ENCODE measurements at regions not wholly inside any gene's neighbourhood (a gene's known extent, or its start where the extent isn't known, plus 50 kb on each side); places are given as distances from the start of the nearest gene placed in this dataset.

DNA sequence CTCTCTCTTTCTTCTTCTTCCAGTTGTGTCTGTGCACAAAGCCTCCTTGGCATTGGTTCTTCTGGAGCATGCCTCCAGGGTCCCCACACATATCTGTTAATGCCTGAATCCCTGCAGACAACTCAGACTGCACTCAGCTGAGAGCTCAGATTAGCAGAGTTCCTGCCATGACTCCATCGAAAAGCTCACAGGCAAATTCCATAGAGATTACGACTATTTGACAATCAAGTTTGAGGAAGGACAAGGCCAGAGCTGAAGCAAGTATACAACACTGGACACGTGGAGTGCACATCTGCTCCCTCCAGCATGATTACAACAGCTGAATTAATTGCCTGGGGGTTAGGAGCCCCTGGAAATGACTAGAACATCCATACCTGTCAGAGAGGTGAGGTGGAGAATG is 190.7 kb downstream of the INSIG2 start:
- DNase-seq = no peak

DNA sequence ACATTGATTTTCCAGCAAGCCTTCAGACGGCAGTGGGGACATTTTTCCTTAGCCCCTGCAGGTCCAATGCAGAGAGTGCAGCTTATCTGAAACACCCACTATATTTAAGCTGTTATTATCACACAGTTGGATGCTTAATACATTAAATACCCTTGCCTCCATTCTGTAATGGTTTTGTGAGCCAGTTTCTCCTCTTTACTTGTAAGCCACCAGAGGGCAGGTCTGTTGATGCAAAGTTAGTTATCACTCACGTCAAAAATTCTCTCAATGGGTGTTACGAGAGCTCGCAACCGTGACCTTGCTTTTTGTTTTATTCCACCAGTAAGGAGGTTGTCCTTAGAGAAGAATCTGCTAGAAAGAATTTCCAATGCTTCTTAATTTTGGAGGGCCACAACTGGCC is 189.8 kb downstream of the INSIG2 start:
- DNase-seq = no peak

DNA sequence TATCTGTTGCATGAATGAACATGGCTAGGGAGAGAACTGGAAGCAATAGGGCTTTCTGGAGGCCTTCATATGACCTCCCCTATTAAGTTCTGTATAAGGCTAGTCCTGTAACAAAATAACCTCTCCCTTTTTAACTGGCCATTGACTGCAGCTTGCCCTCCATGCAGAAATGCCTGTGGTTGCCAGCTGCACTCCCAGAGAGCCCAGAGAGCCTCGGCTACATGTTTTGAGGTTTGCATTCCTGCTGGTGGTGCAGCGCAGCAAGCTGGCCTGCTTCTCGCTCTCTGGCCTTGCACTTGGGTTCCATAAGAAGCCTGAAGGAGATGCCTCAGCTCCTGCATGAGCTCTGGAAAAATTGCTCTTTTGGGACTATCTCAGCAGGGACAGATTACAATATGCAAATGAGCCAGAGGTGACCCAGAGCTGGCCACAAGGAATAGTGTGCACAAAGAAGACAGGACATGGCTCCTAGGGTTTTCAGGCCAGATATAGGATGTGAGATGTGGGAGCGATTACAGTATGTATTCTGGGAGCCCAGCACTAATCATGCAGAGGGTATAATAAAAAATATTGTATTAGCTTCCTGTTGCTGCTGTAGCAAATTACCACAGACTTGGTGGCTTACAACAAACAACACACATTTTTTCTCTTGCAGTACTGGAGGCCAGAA is 186.7 kb downstream of the INSIG2 start:
- no peak for DNase-seq

DNA sequence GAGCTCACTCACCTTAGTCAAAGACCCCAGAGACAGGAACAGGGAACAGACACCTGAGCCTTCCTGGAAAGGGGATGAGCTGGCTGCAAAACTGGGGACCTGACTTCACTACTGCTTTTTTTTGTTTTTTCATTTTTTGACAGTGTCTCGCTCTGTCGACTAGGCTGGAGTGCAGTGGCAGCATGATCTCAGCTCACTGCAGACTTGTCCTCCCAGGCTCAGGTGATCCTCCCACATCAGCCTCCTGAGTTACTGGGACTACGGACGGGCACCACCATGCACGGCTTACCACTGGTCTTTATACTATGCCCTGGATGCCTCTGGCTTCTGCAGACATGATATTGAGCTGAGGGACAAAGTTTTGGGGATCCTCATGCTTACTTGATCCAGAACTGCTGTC is 184.1 kb downstream of the INSIG2 start:
- no peak for DNase-seq

DNA sequence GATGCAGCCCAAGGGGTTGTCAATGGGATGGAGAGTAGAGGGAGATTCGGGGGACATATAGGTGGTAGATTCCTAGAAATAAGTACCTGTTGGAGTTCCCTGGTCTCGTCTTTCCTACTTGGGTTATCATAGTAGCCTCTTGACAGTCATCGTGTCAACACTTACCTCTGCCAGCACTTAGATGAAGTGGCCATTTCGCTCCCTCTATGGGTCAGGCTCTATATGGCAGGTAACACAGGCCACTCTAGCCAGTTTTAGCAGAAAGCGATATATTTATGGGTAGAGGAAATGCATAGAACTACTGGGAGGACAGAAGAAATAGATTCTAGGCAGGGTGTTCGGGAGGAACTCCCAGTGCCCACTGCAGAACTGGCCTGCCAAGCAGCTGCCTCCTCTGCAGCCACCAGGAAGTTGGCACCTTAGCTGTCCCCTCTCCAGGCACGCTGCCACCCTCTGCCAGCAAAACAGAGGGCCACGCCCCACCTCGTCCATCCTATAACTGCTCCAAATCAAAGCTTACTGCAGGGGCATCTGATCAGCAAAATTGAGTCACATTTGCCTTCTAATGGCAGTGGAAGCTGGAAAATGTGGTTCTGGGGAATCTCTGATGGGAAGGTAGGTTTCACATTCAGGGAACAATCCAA is 181.3 kb downstream of the INSIG2 start:
- no peak for DNase-seq

DNA sequence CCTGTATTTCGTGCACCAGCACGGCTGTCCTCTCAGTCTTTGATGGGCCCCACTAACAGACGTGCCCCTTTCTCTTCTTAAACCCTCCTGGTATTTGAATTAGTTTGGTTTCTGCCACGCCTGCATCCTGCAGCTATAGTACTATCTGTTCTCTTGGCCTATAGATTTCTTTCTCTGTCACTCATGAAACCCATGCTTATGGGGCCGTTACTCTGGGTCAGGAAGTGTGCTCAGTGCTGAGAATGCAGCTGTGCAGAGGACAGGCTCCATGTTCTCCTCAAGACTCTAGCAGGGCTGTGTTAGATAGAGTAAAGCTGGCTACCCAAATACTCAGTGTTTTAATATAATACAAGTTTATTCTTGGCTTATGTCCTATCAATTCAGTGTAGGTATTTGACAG is 180.0 kb downstream of the INSIG2 start:
- no peak for DNase-seq

DNA sequence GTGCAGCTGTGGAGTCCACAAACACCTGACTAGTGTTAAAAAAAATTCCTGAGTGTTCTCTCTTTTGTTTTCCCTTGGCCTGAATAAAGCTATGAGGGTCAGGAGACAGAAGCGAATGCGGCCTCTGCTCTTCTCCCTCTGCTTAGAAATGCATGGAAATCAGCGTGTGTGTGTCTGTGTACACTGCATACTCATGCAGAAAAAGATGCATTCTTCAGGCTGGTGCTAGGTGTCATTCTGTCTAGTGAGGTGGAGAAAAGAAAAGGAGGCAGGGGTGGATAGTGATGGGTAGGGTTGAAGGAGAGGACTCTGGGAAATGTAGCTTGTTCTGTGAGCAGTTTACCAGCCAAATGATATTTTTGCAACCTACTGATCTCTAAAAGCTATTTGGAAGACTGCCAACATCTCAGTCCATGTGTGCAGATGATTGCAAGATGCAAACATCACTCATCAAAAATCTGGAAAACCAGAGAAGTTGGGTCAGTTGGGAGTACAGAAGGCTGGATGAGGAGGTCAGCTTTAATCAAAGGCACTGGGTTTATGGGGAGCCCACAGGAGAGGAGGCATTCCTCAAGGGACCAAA is 177.7 kb downstream of the INSIG2 start:
- DNase-seq = no peak

DNA sequence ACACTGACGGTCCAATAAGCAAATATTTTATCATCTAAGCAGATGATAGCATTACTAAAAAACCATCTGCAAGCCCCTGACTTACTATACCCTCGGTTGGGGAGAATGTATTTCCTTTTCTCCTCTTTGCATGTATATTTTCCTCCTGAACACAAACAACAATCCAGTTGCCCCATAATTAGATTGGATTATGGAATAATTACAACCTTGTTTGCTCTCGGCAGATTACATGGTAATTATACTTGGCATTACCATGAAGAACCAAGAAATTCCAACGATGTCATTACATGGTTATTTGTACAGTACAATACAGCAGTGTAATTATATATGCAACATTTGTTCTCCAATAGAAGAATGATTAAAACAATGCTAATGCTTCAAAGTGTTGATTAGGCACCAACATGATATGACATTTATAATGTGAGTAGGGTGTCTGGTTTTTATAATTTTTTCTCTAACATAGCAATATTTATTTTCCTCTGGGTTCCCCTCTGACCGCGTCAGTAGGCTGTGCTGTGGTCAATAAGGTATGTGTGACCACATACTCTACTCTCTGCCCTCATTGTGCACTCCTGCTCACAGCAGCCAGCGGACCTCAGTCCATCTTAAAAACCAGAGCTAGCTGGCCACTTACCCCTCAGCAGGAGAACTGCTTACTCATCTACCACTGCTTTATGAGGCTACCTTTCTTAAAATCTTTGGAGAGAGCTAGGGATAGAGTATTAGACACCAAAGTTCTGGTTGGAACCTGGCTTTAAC is 176.1 kb downstream of the INSIG2 start:
- DNase-seq = no peak

DNA sequence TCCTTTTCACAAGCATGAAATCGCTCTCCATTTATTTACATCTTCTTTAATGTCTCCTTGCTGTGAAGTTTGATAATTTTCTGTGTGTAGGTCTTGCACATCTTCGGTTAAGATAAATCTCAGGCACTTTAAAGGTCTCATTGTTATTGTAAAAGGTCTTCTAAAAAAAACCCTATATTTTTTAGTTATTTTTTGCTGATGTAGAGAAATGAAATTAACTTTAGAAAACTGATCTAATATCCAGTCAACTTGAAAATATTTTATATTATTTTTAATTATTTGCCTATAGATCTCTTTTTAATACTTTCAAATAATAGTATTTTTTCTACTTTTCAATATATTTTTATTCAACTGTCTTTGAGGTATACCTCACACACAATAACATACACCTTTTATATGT is 169.4 kb downstream of the INSIG2 start:
- DNase-seq = no peak

DNA sequence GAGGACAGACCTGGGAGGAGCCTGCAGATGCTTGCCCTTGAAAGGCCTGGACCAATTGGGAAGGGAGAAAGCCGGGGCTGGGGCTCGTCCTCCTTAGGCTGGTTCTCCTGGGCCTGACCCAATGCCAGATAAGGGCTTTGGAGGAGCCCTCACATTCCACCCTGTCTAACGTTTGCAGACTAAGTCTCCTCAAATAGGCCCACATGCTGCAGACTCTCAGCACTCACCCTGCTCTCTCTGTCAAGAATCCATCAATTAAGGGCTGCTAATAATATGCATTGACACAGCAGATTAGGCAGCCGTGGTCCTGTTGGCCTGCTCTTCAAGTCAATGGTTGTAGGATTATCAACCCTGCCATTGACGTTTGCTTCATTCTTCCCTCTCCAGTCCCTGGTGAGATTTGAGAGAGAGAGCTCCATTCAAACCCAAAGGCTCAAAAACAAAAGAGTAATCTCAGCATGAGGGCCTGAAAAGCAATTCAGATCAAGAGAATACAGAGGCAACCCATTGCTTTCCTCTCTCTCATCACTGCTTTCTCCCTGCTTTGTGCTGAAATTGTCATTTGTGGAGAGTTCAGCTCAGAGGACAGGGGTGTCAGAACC is 167.6 kb downstream of the INSIG2 start:
- DNase-seq = no peak

DNA sequence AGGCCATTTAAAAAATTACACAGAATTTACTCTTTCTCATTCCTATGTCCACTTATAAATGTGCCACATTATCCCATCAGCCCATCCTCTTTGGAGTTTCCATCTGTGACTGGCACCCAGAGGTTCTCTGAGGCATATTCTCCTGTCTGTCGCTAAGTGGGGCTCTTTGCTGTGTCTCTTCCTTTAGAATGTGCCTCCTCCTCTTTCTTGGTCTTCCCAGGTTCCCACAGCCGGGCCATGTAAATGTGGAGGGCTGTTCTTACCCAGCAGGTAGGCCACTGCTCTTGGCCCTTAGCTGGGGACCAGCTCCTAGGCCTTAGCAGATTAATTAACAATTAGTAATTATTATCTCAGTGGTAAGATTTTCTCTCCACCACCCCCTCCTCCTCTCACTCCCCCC is 167.0 kb downstream of the INSIG2 start:
- no peak for DNase-seq

DNA sequence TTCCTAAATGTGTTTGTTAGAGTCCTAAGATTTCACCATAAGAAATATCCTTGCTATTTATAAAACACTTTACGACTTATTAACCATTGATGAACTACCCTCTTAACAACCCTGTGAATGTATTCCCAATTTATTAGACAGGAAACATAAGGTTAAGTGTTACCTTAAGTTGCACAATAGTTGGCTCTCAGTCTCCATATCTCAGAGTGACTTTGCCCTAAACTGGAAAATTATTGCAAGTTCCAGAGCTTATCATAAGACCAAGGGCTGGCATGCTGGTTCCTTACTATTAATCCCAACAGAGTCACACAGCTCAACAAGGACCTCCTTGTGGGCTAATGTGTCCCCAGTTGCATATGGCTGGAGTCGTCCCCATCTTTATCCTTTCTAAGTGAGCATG is 165.8 kb downstream of the INSIG2 start:
- no peak for DNase-seq

DNA sequence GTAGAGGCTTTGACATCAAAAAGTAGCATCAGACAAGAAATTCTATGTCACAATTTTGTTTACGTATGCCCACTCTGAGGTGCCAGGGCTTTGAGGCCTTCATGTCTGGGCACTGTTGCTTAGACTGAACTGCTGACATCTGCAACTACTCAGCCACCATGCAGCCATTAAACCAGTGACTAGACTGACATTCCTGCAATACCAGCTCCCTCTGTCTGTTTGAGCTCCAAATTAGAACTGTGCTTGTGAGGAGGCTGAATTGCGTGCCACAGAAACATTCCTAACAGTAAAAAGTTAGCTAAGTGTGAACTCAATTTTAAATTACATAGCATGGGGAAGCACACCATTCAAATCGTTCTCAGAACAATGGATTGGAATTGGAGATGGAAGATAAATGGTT is 163.2 kb downstream of the INSIG2 start:
- DNase-seq = no peak

DNA sequence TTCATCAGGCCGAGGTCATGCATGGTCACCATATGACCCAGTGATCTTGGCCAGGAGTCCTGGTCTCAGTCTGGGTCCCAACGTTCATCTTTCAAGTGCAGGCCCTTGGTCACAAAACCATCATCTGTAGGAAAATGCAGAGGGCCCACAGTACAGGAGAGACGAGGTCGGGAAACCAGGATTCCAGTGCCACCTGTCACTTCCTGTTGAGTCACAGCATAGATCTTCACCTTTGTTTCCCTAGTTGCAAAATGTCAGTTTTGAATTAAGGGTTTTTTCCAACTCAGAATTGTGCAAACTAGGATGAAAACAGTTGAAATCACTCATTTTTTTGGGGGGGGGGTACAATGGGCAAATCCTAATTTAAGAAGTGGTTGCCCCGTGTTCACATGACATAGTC is 162.2 kb downstream of the INSIG2 start:
- no peak for DNase-seq

DNA sequence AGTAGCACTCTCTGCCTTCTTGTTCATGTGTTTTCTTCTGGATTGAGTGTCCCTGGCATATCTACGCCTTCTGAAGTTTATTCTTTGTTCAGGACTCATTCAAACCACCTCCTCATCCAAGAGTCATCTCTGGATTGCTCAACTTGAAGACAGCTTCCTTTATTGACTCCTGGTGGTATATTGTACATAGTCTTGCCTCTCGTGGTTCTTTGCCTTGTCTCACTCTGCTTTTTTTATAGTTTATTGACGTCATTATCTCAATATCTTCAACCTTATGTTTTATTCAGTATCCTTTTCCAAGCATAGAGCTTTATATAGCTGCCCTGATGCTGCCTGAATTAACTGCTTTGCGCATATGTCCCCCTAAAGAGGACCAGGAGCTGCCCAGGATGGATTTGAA is 161.7 kb downstream of the INSIG2 start:
- DNase-seq = no peak

DNA sequence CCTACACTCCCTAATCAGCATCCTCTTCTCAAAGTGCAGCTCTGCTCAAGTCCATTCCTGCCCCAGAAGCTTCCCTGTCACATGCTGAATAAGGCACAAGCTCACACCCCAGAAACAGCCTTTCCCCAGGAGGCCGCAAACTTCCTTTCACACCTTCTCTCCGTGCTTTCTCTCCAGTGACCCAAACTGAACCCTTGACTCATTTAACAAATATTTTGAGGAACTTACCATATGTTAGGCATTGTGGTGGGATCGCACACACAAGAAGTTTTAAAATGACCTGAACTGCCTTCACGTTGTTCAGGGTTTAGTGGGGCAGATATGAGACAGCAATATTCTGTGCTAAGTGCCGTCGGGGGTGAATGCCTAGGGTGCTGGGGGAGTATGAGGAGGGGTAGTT is 161.3 kb downstream of the INSIG2 start:
- DNase-seq = no peak

DNA sequence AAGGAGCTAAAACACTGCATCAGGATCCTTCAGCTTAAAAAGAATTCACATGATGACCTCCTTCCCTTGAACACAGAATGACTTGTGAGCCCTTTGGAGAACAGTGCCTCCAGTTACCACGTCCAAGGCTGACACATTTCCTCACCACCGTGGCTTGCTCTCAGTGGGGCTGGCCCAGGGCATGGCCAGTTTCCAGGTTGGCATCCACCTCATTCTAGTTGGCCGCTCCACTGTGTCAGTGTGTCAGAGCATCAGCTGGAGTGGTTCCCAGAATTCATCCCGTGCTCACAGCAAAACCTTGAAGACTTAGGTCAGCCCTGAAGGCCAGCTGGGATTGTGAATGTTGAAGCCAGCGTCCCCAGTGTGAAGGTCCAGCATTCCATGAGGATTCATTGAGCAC is 158.5 kb downstream of the INSIG2 start:
- no peak for DNase-seq

DNA sequence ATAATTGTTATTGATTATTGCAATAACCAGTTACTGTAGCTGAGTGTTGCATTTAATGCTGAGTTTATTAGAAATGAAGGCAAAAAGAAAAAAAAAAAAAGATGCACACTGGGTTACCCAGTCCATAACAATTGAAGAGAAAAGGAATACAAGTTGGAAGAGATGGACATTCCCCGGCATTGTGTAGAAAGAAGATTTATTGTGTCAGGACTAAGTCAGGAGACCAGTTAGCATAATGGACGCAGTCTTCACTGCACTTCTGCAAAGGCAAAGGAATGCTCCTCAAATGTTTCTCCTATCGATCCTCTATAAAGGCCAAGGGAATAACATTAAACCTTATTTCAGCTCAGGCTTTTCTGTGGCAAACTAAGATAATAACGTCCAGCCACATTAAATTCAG is 157.8 kb downstream of the INSIG2 start:
- no peak for DNase-seq

DNA sequence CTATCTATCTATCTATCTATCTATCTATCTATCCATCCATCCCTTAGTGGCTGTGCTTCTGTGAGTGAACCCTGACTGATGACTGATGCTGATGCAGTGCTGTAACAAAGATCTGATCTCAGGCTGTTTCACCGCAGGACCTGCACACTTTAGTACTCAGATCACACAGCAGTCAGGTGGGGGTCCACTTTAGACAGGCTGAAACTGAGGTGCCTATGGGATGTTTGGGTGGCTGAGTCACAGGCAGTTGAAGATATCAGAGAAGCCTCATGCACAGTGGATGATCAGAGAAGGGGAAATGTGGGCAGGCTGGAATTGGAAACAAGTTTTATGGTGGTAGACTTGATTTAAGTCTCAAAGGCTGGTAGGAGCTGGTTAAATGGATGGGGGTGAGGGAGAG is 156.4 kb downstream of the INSIG2 start:
- DNase-seq = no peak

DNA sequence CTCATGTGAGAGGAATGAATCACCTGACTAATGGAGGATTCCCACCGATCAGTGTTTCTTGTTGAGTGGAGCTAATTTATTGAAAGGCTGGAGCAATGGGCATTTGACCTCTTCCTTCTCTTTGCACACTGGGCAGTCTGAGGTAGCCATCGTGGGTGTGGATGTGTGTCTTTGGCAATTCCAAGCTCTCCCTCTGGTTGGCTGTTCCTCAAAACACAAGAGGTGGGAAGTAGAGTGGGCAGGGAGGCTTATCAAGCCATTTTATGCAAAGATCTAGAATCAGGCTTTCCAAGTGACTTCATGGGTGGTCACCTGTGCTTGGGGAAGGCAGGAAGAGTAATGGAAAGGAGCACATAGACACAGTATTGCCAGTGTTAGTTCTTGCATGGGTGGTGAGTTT is 154.8 kb downstream of the INSIG2 start:
- no peak for DNase-seq

DNA sequence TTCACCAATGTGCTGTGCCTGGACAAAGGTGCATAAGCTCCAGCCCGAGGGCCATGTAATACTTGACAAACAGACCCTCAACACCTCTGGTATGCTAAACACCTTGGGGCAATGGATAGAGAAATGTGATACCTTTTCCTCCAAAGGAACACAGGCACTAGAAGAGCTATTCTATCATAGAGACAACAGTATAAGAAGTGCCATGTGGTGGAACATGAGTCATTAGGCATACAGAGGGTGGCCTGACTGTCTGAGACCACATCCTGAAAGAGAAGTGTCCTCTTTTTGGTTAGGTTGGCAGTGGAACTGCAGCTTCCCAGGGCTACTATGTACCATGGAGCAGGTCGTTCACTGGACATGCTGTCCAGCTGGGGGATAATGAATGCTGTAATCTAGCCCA is 153.9 kb downstream of the INSIG2 start:
- DNase-seq = no peak

DNA sequence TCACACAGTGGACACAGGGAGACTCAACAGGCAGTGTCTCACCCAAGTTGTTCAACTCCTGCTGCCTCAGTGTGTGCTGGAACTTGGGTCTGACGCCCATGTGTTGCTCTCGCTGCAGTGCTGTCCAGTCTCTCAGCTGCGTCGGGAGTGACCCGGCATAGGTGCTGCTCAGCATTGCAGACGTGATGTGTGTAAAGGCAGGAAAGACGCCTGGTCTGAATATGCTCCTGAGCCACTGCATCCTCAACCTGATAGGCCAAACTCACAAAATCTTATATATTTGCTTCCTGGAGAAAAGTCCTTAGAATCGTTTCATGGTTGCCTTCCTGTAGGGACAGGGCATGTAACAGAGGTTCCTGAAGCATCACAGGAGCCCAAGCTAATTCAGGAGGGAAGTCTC is 152.9 kb downstream of the INSIG2 start:
- no peak for DNase-seq

DNA sequence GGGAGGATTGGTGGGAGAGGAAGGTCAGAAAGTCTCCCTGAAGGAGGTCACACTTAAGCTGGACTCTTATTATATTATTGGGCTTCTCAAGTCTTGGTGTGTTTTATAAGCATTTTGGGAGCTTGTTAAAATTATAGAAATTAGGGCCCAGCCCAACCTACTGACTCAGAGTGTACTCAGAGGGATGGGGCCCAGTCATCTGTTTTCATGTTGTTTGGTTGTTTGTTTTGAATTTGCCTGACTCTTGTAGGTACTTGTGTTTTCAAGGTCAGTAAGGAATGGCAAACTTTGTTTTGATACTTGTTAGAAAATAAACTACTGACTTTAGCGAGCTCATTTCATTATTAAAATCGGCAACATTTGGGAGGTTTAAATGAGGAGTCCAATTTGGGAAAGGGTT is 152.0 kb downstream of the INSIG2 start:
- no peak for DNase-seq
